Keratinocyte (primary cell): ENCODE measurements at regions not wholly inside any gene's neighbourhood (a gene's known extent, or its start where the extent isn't known, plus 50 kb on each side); places are given as distances from the start of the nearest gene placed in this dataset.

Experiments
- CTCF ChIP-seq, 3 experiments: IDR thresholded peaks in 1 of 3; conservative IDR thresholded peaks in 1 of 3; optimal IDR thresholded peaks in 1 of 3; 2 replicates in 2 of 3; 3 replicates in 1 of 3; pipeline versions ENCODE3 to v1.5.1; 2011; ENCODE audit warnings: low read length in 3 of 3, mild to moderate bottlenecking in 3 of 3, moderate library complexity in 2 of 3, control low read depth in 1 of 3, inconsistent platforms in 1 of 3; ENCODE audit not compliant: insufficient read depth in 2 of 3; ENCODE audit errors: extremely low read depth in 1 of 3
- EZH2 ChIP-seq: IDR thresholded peaks from one replicate; pipeline ENCODE4 v1.6.1; 2012; ENCODE audit warnings: inconsistent platforms, mild to moderate bottlenecking, low read length, moderate library complexity

- TF ChIP-seq CTCF (optimal IDR thresholded peaks at IDR 0.05 in 1 of 3, IDR thresholded peaks at IDR 0.05 in 1 of 3, conservative IDR thresholded peaks at IDR 0.05 in 1 of 3; ENCODE audit: extremely low read depth in 1 of 3, insufficient read depth in 2 of 3, low read length in 3 of 3) = no peak
- TF ChIP-seq EZH2 = no peak
Measured at GRCh38 chr1:78743626-78744025, 94.0 kb downstream of the IFI44 start.
